ENCODE measurements at regions not wholly inside any gene's neighbourhood (a gene's known extent, or its start where the extent isn't known, plus 50 kb on each side); places are given as distances from the start of the nearest gene placed in this dataset.

- TF ChIP-seq POLR2A (IDR thresholded peaks at IDR 0.05; ENCODE audit: low read length), result no peak
- no peak for TF ChIP-seq GATA1 (IDR thresholded peaks at IDR 0.05; ENCODE audit: low read depth, low read length)
These were observed 92.9 kb upstream of the ISX start for GRCh38 chr22:34973016-34973415.

Measured in erythroblast (primary cell).